ENCODE measurements at regions not wholly inside any gene's neighbourhood (a gene's known extent, or its start where the extent isn't known, plus 50 kb on each side); places are given as distances from the start of the nearest gene placed in this dataset.

- H3K79me2 ChIP-seq (ENCODE audit: control insufficient read depth, insufficient read depth, low read length): no peaks in the 10 kb centered on the region
- H3K4me2 ChIP-seq (ENCODE audit: extremely low read depth, insufficient read depth, low read length): no peak overlapping the region
- no peak overlapping the region for H3K4me3 ChIP-seq (replicated peaks in 1 of 4; ENCODE audit: control extremely low read depth in 1 of 4, insufficient read depth in 1 of 4, low read depth in 3 of 4, low read length in 4 of 4)
- H2AFZ ChIP-seq (ENCODE audit: low read length): no peak overlapping the region
- H3K9ac ChIP-seq (ENCODE audit: insufficient read depth, low read length): no peak overlapping the region
- H3K4me1 ChIP-seq (ENCODE audit: control insufficient read depth, extremely low read depth, insufficient read depth, low read length): no peaks in the 10 kb centered on the region
- no peaks in the 10 kb centered on the region for H3K9me3 ChIP-seq (ENCODE audit: control insufficient read depth, insufficient read depth, low read depth, low read length)
- DNase-seq (ENCODE audit: low read depth in 2 of 2): no peak
- no peak overlapping the region for H3K27ac ChIP-seq (ENCODE audit: insufficient read depth, low read length)
- no peaks in the 10 kb centered on the region for H3K36me3 ChIP-seq (ENCODE audit: control insufficient read depth, insufficient read depth, low read length)
- TF ChIP-seq CTCF (conservative IDR thresholded peaks at IDR 0.05 in 1 of 2, IDR thresholded peaks at IDR 0.05 in 1 of 2; ENCODE audit: low read depth in 1 of 2, low read length in 2 of 2): no peak
- TF ChIP-seq EZH2 (IDR thresholded peaks at IDR 0.05; ENCODE audit: low read length, missing control alignments): no peak
- no peaks in the 10 kb centered on the region for H4K20me1 ChIP-seq (ENCODE audit: control insufficient read depth, extremely low read depth, insufficient read depth, low read length)
- no peaks in the 10 kb centered on the region for H3K27me3 ChIP-seq (ENCODE audit: control insufficient read depth, insufficient read depth, low read length)
Observed at GRCh38 chr5:26343801-26344325, 694.5 kb downstream of the CDH9 start.

- H3K27ac ChIP-seq (ENCODE audit: insufficient read depth, low read length): no peak overlapping the region
- H3K9me3 ChIP-seq (ENCODE audit: control insufficient read depth, insufficient read depth, low read depth, low read length): no peaks in the 10 kb centered on the region
- no peaks in the 10 kb centered on the region for H4K20me1 ChIP-seq (ENCODE audit: control insufficient read depth, extremely low read depth, insufficient read depth, low read length)
- H3K9ac ChIP-seq (ENCODE audit: insufficient read depth, low read length): no peak overlapping the region
- no peak for TF ChIP-seq CTCF (conservative IDR thresholded peaks at IDR 0.05 in 1 of 2, IDR thresholded peaks at IDR 0.05 in 1 of 2; ENCODE audit: low read depth in 1 of 2, low read length in 2 of 2)
- TF ChIP-seq EZH2 (IDR thresholded peaks at IDR 0.05; ENCODE audit: low read length, missing control alignments): no peak
- no peak overlapping the region for H3K4me2 ChIP-seq (ENCODE audit: extremely low read depth, insufficient read depth, low read length)
- H3K4me3 ChIP-seq (replicated peaks in 1 of 4; ENCODE audit: control extremely low read depth in 1 of 4, insufficient read depth in 1 of 4, low read depth in 3 of 4, low read length in 4 of 4): no peak overlapping the region
- no peaks in the 10 kb centered on the region for H3K4me1 ChIP-seq (ENCODE audit: control insufficient read depth, extremely low read depth, insufficient read depth, low read length)
- DNase-seq (ENCODE audit: low read depth in 2 of 2): no peak
- H2AFZ ChIP-seq (ENCODE audit: low read length): no peak overlapping the region
- no peaks in the 10 kb centered on the region for H3K27me3 ChIP-seq (ENCODE audit: control insufficient read depth, insufficient read depth, low read length)
- H3K79me2 ChIP-seq (ENCODE audit: control insufficient read depth, insufficient read depth, low read length): no peaks in the 10 kb centered on the region
- no peaks in the 10 kb centered on the region for H3K36me3 ChIP-seq (ENCODE audit: control insufficient read depth, insufficient read depth, low read length)
Observed at GRCh38 chr5:26339576-26339975, 698.8 kb downstream of the CDH9 start.

- Histone ChIP-seq H3K4me1 (ENCODE audit: control insufficient read depth, extremely low read depth, insufficient read depth, low read length) (no peaks in the 10 kb centered on the region), H3K36me3 (ENCODE audit: control insufficient read depth, insufficient read depth, low read length) (no peaks in the 10 kb centered on the region), H3K9me3 (ENCODE audit: control insufficient read depth, insufficient read depth, low read depth, low read length) (no peaks in the 10 kb centered on the region), H2AFZ (ENCODE audit: low read length) (no peak overlapping the region), H3K4me3 (replicated peaks in 1 of 4; ENCODE audit: control extremely low read depth in 1 of 4, insufficient read depth in 1 of 4, low read depth in 3 of 4, low read length in 4 of 4) (no peak overlapping the region), H3K79me2 (ENCODE audit: control insufficient read depth, insufficient read depth, low read length) (no peaks in the 10 kb centered on the region), H3K27ac (ENCODE audit: insufficient read depth, low read length) (no peak overlapping the region), H3K9ac (ENCODE audit: insufficient read depth, low read length) (no peak overlapping the region), H4K20me1 (ENCODE audit: control insufficient read depth, extremely low read depth, insufficient read depth, low read length) (no peaks in the 10 kb centered on the region), H3K27me3 (ENCODE audit: control insufficient read depth, insufficient read depth, low read length) (no peaks in the 10 kb centered on the region), H3K4me2 (ENCODE audit: extremely low read depth, insufficient read depth, low read length) (no peak overlapping the region)
- DNase-seq (ENCODE audit: low read depth in 2 of 2): no peak
- TF ChIP-seq EZH2 (IDR thresholded peaks at IDR 0.05; ENCODE audit: low read length, missing control alignments) (no peak), CTCF (conservative IDR thresholded peaks at IDR 0.05 in 1 of 2, IDR thresholded peaks at IDR 0.05 in 1 of 2; ENCODE audit: low read depth in 1 of 2, low read length in 2 of 2) (no peak)
Observed at GRCh38 chr5:26329562-26330189, 708.7 kb downstream of the CDH9 start.
